Peyer's patch (tissue), 4 donors: ENCODE measurements at regions not wholly inside any gene's neighbourhood (a gene's known extent, or its start where the extent isn't known, plus 50 kb on each side); places are given as distances from the start of the nearest gene placed in this dataset.
"Not testable (repeated sequence)": the region's sequence is repeated elsewhere in the genome, so short reads cannot be mapped to it uniquely, and the experiment has no call there.

Source experiments
- DNase-seq, 3 donors: peaks; one replicate each; pipeline ENCODE4 v3.0.0-alpha.2; 2017 to 2019
- H3K27ac ChIP-seq, 4 donors: fragments of 200-600 bp; sonication (generic); one replicate each; pipeline ENCODE4 v1.5.1; 2016 to 2019
- H3K27me3 ChIP-seq, 2 donors: fragments of 200-600 bp; sonication (generic); one replicate each; pipeline ENCODE4 v1.5.1; 2019
- H3K36me3 ChIP-seq, 3 donors: fragments of 200-600 bp; sonication (generic); one replicate each; pipeline ENCODE4 v1.5.1; 2016 to 2019
- H3K4me1 ChIP-seq, 4 donors: fragments of 200-600 bp; sonication (generic); one replicate each; pipeline ENCODE4 v1.5.1; 2016 to 2019
- H3K4me3 ChIP-seq, 4 donors: fragments of 200-600 bp; sonication (generic); 1 replicate in 3 of 4; 2 replicates in 1 of 4; pipeline ENCODE4 v1.5.1; 2016 to 2019; ENCODE audit warnings: mild to moderate bottlenecking in 1 of 4
- H3K9me3 ChIP-seq, 4 donors: fragments of 200-600 bp; sonication (generic); one replicate each; pipeline ENCODE4 v1.5.1; 2016 to 2019; ENCODE audit warnings: mild to moderate bottlenecking in 1 of 4
- POLR2A ChIP-seq, 2 donors: fragments of 450-650 bp; IDR thresholded peaks; one replicate each; pipeline ENCODE4 v1.5.1; 2017; ENCODE audit warnings: antibody characterized with exemption in 2 of 2, mild to moderate bottlenecking in 2 of 2, moderate library complexity in 2 of 2
- TF ChIP-seq, protein P1 (sequence below), 6 experiments: fragments of 450-650 bp in 4 of 6; fragments of 200-600 bp in 2 of 6; sonication (generic) in 1 of 6; IDR thresholded peaks; one replicate each; pipeline ENCODE4 v1.5.1; 2017 to 2019; ENCODE audit warnings: antibody characterized with exemption in 6 of 6, mild to moderate bottlenecking in 3 of 6, moderate library complexity in 1 of 6

DNA sequence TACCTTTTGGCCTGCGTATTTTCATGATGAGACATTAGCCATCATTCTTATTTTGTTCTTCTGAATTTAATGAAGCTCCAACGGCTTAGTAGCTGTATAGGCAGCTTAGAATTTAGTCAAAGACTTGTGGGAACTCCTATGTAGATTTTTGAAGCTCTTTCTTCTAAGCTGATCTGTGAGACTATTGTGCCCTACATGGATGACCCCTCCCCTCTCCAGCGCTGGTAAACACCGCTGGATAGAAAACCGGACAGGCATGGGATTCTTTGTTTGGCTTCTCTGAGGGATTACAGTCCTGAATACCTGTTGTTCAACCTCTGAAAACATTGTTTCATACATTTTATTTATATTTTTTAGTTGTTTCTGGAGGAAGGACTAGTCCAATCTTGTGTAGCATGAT lies 1353.4 kb downstream of the GRIK2 start:
- no peak overlapping the region for H3K27ac ChIP-seq
- H3K4me3 ChIP-seq, result no peak overlapping the region
- TF ChIP-seq, protein P1, sequence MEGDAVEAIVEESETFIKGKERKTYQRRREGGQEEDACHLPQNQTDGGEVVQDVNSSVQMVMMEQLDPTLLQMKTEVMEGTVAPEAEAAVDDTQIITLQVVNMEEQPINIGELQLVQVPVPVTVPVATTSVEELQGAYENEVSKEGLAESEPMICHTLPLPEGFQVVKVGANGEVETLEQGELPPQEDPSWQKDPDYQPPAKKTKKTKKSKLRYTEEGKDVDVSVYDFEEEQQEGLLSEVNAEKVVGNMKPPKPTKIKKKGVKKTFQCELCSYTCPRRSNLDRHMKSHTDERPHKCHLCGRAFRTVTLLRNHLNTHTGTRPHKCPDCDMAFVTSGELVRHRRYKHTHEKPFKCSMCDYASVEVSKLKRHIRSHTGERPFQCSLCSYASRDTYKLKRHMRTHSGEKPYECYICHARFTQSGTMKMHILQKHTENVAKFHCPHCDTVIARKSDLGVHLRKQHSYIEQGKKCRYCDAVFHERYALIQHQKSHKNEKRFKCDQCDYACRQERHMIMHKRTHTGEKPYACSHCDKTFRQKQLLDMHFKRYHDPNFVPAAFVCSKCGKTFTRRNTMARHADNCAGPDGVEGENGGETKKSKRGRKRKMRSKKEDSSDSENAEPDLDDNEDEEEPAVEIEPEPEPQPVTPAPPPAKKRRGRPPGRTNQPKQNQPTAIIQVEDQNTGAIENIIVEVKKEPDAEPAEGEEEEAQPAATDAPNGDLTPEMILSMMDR (IDR thresholded peaks at IDR 0.05), result no peak
- TF ChIP-seq POLR2A (IDR thresholded peaks at IDR 0.05), result no peak
- no peaks in the 10 kb centered on the region for H3K4me1 ChIP-seq
- H3K36me3 ChIP-seq, result no peaks in the 10 kb centered on the region
- H3K27me3 ChIP-seq, result no peaks in the 10 kb centered on the region
- DNase-seq, result no peak
- H3K9me3 ChIP-seq, result no peaks in the 10 kb centered on the region

DNA sequence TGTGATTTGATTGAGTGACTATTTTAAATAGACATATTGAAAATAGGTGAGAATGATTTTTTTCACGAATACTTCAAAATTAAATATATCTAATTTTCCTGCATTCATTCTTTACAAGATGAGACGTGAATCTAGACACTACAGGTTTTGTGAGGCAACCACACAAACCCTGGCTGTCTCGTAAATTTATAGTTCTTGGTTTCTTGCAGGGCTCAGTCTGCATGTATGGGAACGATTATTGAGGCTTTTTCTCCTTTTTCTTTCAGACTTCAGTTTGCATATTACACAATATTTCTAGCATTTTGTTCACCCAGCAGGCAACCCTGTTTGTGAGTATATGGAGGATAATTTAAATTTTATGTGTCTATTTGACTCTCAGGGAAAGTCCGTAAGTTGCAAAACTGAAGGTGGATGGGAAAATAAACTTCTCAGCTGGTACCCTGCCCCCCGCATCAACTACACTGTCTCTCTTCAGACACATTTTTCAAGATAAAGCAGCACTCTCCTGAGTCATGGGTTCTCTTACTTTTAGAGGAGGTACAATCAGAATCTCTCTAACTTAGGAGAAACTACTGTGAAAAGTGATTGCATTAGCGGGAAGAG lies 1349.3 kb downstream of the GRIK2 start:
- H3K36me3 ChIP-seq, result no peaks in the 10 kb centered on the region
- no peaks in the 10 kb centered on the region for H3K27me3 ChIP-seq
- no peak overlapping the region for H3K4me3 ChIP-seq
- TF ChIP-seq POLR2A (IDR thresholded peaks at IDR 0.05), result no peak
- TF ChIP-seq, protein P1 (IDR thresholded peaks at IDR 0.05), result no peak
- no peaks in the 10 kb centered on the region for H3K9me3 ChIP-seq
- no peak for DNase-seq
- no peaks in the 10 kb centered on the region for H3K4me1 ChIP-seq
- H3K27ac ChIP-seq, result no peak overlapping the region

DNA sequence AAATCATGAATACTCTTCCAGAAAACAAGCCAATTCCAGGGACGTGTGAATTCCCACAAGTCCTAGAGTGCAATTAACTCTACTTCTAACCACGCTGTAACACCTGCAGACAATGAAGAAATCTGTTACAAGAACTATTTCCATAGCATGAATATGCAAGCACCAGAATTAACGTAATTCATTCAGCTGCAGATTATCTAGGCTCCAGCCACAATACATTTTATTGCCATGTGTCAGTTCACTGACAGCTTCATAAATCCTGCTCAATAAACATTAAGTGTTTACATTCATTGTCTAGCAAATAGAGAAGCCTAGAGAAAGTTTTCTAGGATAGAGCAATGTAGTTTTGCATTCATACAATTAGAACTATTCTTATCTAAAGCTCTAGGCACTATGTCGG lies 1348.5 kb downstream of the GRIK2 start:
- TF ChIP-seq, protein P1 (IDR thresholded peaks at IDR 0.05), result no peak
- TF ChIP-seq POLR2A (IDR thresholded peaks at IDR 0.05), result no peak
- no peaks in the 10 kb centered on the region for H3K36me3 ChIP-seq
- no peaks in the 10 kb centered on the region for H3K27me3 ChIP-seq
- no peaks in the 10 kb centered on the region for H3K4me1 ChIP-seq
- H3K9me3 ChIP-seq, result no peaks in the 10 kb centered on the region
- H3K27ac ChIP-seq, result no peak overlapping the region
- no peak overlapping the region for H3K4me3 ChIP-seq
- DNase-seq, result no peak

DNA sequence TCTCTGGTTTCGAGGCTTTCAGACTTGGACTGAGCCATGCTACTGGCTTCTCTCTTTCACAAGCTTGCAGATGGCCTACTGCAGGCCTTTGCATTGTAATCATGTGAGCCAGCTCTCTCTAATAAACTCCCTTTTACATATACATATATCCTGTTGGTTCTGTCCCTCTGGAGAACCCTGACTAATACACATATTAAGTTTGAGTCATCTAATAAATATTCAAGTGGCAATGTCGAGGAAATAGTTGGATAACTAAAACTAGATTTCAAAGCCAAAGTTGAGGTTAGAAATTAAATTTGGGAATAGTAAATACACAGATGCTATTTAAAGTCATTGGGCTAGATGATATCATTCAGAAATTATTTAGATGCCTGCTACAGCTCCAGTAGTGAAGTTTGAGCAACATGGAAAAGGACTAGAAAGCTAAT lies 1343.4 kb downstream of the GRIK2 start:
- no peak for DNase-seq
- TF ChIP-seq POLR2A (IDR thresholded peaks at IDR 0.05), result no peak
- Histone ChIP-seq H3K9me3 (no peaks in the 10 kb centered on the region), H3K36me3 (no peaks in the 10 kb centered on the region), H3K27me3 (no peaks in the 10 kb centered on the region), H3K4me1 (no peaks in the 10 kb centered on the region), H3K27ac (no peak overlapping the region), H3K4me3 (no peak overlapping the region)

DNA sequence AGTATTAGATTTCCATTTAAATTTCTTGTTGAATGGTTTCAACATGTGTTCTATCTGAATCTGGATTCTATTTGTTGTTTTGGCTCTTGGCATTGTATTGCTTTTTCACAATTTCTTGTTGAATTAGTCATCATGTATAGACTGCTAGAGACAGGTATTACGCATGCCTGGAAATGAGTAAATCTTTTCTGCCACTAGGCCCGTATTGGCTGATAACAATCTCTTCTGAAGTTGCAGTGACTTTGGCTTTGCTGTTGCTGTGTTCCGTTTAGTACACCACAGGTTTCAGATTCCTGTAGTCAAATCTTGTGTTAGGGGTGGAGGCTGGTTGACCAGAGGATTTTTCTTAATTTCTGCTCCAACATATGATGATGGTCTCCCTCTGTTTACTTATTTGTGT lies 1339.4 kb downstream of the GRIK2 start:
- Histone ChIP-seq H3K27me3 (no peaks in the 10 kb centered on the region), H3K9me3 (no peaks in the 10 kb centered on the region), H3K36me3 (no peaks in the 10 kb centered on the region), H3K4me3 (no peak overlapping the region), H3K27ac (no peak overlapping the region), H3K4me1 (no peaks in the 10 kb centered on the region)
- DNase-seq, result no peak
- TF ChIP-seq, protein P1 (IDR thresholded peaks at IDR 0.05), result no peak
- no peak for TF ChIP-seq POLR2A (IDR thresholded peaks at IDR 0.05)

DNA sequence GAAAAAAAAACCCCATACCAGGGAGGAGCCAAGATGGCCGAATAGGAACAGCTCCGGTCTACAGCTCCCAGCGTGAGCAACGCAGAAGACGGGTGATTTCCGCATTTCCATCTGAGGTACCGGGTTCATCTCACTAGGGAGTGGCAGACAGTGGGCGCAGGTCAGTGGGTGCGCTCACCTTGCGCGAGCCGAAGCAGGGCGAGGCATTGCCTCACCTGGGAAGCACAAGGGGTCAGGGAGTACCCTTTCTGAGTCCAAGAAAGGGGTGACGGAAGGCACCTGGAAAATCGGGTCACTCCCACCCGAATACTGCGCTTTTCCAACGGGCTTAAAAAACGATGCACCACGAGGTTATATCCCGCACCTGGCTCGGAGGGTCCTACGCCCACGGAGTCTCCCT lies 1328.6 kb downstream of the GRIK2 start:
- H3K27me3 ChIP-seq, H3K36me3 ChIP-seq, H3K4me1 ChIP-seq, H3K4me3 ChIP-seq, H3K27ac ChIP-seq, H3K9me3 ChIP-seq, DNase-seq: not testable (repeated sequence)
